ENCODE measurements at regions not wholly inside any gene's neighbourhood (a gene's known extent, or its start where the extent isn't known, plus 50 kb on each side); places are given as distances from the start of the nearest gene placed in this dataset.

DNA sequence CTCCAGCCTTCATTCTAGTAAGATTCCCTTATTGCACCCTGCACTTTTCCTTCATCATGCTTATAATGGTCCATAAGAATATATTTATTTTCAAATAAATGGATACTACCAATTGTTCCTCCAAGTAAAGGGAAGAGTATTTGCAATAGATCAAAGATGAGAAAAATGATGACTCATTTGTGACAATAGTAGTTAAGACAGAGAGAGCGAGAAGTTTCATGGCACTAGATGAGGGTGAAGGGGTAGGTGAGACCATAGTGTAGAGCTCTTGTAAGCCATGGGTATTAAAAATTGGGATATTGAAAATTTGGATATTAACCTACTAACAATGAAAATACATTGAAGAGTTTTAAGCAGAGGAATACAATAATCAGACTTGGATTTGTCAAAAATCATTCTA, 404.6 kb downstream of the EFNA5 start:
- H3K4me2 ChIP-seq (ENCODE audit: low read length), result 0 out of 2 replicates have a peak overlapping the region, but pooled peaks have one; percentile 5
- peaks cover 5% of the 10 kb centered on the region; the same call in 1 of the 2 replicates for H3K9me2 ChIP-seq (ENCODE audit: insufficient read depth)
- no peak overlapping the region for H3K9ac ChIP-seq (ENCODE audit: low read length)
- CTCF ChIA-PET, result interaction anchor here (1.3 kb wide), 1 partner anchor 18 kb away, joined by 6 read pairs; no protein-coding TSS in a partner anchor
- H3K36me3 ChIP-seq (ENCODE audit: control insufficient read depth in 1 of 2, insufficient read depth in 2 of 2, low read length in 2 of 2), result no peaks in the 10 kb centered on the region
- H2AFZ ChIP-seq (ENCODE audit: low read depth, low read length, poor library complexity, severe bottlenecking), result no peak overlapping the region
- H4K20me1 ChIP-seq (ENCODE audit: insufficient read depth), result no peaks in the 10 kb centered on the region
- peaks cover 0 to 6% of the 10 kb centered on the region in 2 experiments; a peak in 2 of 4 replicates for H3K4me1 ChIP-seq (ENCODE audit: control insufficient read depth in 1 of 2, insufficient read depth in 2 of 2, low read length in 2 of 2)
- no peaks in the 10 kb centered on the region for H3K79me2 ChIP-seq (ENCODE audit: insufficient read depth, low read length)
- DNase-seq (ENCODE audit: low read depth, low spot score) (no peak), ATAC-seq (no peak)
- RAD21 ChIA-PET (ENCODE audit: low non-redundant PET in 1 of 2, low total read pairs in 2 of 2, uncharacterized antibody in 2 of 2, unreplicated experiment in 2 of 2), result no interaction called here
- no peak overlapping the region for H3K27ac ChIP-seq (ENCODE audit: low read depth, low read length)
- POLR2A ChIA-PET, result no interaction called here
- intact Hi-C loops (cut with micrococcal nuclease), result no loop called here
- no peak overlapping the region for H3K4me3 ChIP-seq (replicated peaks in 1 of 2; ENCODE audit: low read depth in 1 of 2, low read length in 2 of 2)
- H3K27me3 ChIP-seq (ENCODE audit: insufficient read depth, low read length), result no peaks in the 10 kb centered on the region
- H3K9me3 ChIP-seq (ENCODE audit: control insufficient read depth in 1 of 2, insufficient read depth in 1 of 2, low read depth in 1 of 2, low read length in 2 of 2), result no peaks in the 10 kb centered on the region
- no TSS peak for BruUV-seq (replicated peaks)
- TF ChIP-seq JUND (IDR thresholded peaks at IDR 0.05) (no peak), POLR2AphosphoS5 (IDR thresholded peaks at IDR 0.05; ENCODE audit: low read depth, low read length) (no peak), SP1 (IDR thresholded peaks at IDR 0.05; ENCODE audit: low read depth) (no peak), SIN3A (IDR thresholded peaks at IDR 0.05; ENCODE audit: low read depth) (no peak), FOSL1 (IDR thresholded peaks at IDR 0.05; ENCODE audit: low read depth) (no peak), POLR2A (IDR thresholded peaks at IDR 0.05; ENCODE audit: borderline replicate concordance, extremely low read depth, insufficient read depth, insufficient read length) (no peak), SRF (IDR thresholded peaks at IDR 0.05; ENCODE audit: low read depth) (no peak)
- TF ChIP-seq, protein P1, sequence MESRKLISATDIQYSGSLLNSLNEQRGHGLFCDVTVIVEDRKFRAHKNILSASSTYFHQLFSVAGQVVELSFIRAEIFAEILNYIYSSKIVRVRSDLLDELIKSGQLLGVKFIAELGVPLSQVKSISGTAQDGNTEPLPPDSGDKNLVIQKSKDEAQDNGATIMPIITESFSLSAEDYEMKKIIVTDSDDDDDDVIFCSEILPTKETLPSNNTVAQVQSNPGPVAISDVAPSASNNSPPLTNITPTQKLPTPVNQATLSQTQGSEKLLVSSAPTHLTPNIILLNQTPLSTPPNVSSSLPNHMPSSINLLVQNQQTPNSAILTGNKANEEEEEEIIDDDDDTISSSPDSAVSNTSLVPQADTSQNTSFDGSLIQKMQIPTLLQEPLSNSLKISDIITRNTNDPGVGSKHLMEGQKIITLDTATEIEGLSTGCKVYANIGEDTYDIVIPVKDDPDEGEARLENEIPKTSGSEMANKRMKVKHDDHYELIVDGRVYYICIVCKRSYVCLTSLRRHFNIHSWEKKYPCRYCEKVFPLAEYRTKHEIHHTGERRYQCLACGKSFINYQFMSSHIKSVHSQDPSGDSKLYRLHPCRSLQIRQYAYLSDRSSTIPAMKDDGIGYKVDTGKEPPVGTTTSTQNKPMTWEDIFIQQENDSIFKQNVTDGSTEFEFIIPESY (IDR thresholded peaks at IDR 0.05; ENCODE audit: extremely low read depth, insufficient replicate concordance, low read length), result no peak
- TF ChIP-seq, protein P2, sequence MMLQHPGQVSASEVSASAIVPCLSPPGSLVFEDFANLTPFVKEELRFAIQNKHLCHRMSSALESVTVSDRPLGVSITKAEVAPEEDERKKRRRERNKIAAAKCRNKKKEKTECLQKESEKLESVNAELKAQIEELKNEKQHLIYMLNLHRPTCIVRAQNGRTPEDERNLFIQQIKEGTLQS (IDR thresholded peaks at IDR 0.05), result no peak

DNA sequence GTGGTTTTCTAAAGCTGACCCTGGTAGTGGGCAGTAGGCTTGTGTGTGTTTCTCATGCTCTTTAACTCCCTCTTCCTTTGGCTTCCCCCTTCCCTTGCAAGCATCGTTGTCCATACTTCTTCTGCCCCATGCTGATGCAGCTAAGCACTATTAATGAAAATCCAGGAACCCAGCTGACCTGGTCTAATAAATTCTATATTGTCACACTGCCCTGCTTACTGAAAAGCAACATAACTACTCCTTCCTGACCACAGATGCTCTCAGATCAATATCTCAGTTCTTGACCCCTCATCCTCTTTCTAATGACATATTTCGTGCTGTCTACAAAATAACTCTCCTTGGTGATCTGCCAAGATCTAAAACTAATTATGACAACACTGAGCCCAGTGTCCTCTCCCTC, 405.5 kb downstream of the EFNA5 start:
- Histone ChIP-seq H3K9ac (ENCODE audit: low read length) (no peak overlapping the region), H2AFZ (ENCODE audit: low read depth, low read length, poor library complexity, severe bottlenecking) (no peak overlapping the region), H3K27me3 (ENCODE audit: insufficient read depth, low read length) (no peaks in the 10 kb centered on the region), H3K9me2 (ENCODE audit: insufficient read depth) (peaks cover 5% of the 10 kb centered on the region; the same call in 1 of the 2 replicates), H3K36me3 (ENCODE audit: control insufficient read depth in 1 of 2, insufficient read depth in 2 of 2, low read length in 2 of 2) (no peaks in the 10 kb centered on the region), H3K4me2 (ENCODE audit: low read length) (no peak overlapping the region), H3K4me1 (ENCODE audit: control insufficient read depth in 1 of 2, insufficient read depth in 2 of 2, low read length in 2 of 2) (peaks cover 0 to 6% of the 10 kb centered on the region in 2 experiments; a peak in 2 of 4 replicates), H3K79me2 (ENCODE audit: insufficient read depth, low read length) (no peaks in the 10 kb centered on the region), H3K9me3 (ENCODE audit: control insufficient read depth in 1 of 2, insufficient read depth in 1 of 2, low read depth in 1 of 2, low read length in 2 of 2) (no peaks in the 10 kb centered on the region), H3K4me3 (replicated peaks in 1 of 2; ENCODE audit: low read depth in 1 of 2, low read length in 2 of 2) (no peak overlapping the region), H3K27ac (ENCODE audit: low read depth, low read length) (no peak overlapping the region), H4K20me1 (ENCODE audit: insufficient read depth) (no peaks in the 10 kb centered on the region)
- ChIA-PET CTCF (interaction anchor here (1.3 kb wide), 1 partner anchor 17 kb away, joined by 6 read pairs; no protein-coding TSS in a partner anchor), RAD21 (ENCODE audit: low non-redundant PET in 1 of 2, low total read pairs in 2 of 2, uncharacterized antibody in 2 of 2, unreplicated experiment in 2 of 2) (no interaction called here), POLR2A (no interaction called here)
- no TSS peak for BruUV-seq (replicated peaks)
- no peak for TF ChIP-seq POLR2A (IDR thresholded peaks at IDR 0.05; ENCODE audit: borderline replicate concordance, extremely low read depth, insufficient read depth, insufficient read length)
- no peak for ATAC-seq
- no peak for DNase-seq (ENCODE audit: low read depth, low spot score)
- intact Hi-C loops (cut with micrococcal nuclease), result no loop called here

Measured in HCT116 (cell line).